ENCODE measurements at regions not wholly inside any gene's neighbourhood (a gene's known extent, or its start where the extent isn't known, plus 50 kb on each side); places are given as distances from the start of the nearest gene placed in this dataset. TPM values are rescaled to one million over a fixed set of nuclear protein-coding genes. Genes with fewer than 3 reads are reported as not detected.

DNA sequence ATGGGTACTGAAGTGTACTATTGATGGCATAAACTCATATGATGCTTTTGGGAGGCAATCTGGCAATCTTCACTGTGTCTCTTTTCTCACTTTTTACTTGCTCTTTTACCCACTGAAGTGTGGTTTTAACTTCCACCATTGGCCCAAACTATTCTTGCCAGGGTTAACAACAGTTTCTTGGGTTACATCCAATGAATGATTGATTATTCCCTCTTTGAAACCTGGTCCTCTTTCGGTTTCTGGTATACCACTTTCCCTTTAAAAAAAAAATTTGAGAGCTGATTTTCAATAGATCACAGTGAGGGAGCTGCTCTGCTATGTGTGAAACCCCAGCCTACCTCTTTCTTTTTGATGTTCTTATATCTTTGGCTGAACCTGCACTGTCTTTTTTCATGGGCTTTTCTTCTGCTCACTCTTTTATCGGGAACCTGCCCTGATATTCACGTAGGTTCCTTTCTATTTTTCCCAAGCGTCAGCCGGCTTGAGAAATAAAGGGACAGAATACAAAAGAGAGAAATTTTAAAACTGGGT is 56.1 kb upstream of the OR4E1 start:
- H3K4me1 ChIP-seq: no peaks in the 10 kb centered on the region

DNA sequence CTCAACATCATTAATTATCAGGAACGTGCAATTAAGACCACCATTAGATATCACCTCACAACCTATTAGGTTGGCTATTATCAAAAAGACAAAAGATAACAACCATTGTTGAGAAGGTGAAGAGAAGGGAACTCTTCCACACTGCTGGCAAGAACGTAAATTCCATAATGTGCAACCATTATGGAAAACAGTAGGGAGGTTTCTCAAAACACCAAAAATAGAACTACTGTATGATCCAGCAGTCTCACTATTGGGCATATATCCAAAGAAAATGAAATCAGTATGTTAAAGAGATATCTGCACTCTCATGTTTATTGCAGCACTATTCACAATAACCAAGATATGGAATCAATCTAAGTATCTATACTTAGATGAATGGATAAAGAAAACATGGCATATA is 51.6 kb upstream of the OR4E1 start:
- Histone ChIP-seq H3K9me3 (no peaks in the 10 kb centered on the region), H3K4me3 (replicated peaks in 1 of 3) (no peak overlapping the region), H3K4me1 (no peaks in the 10 kb centered on the region), H3K27me3 (no peaks in the 10 kb centered on the region), H3K27ac (no peak overlapping the region), H3K36me3 (no peaks in the 10 kb centered on the region)
- WGBS, 2 donors: 69 to 72% methylated on average over 2 of the region's 2 CpGs
- TF ChIP-seq POLR2A (IDR thresholded peaks at IDR 0.05): no peak
- TF ChIP-seq, protein P1, sequence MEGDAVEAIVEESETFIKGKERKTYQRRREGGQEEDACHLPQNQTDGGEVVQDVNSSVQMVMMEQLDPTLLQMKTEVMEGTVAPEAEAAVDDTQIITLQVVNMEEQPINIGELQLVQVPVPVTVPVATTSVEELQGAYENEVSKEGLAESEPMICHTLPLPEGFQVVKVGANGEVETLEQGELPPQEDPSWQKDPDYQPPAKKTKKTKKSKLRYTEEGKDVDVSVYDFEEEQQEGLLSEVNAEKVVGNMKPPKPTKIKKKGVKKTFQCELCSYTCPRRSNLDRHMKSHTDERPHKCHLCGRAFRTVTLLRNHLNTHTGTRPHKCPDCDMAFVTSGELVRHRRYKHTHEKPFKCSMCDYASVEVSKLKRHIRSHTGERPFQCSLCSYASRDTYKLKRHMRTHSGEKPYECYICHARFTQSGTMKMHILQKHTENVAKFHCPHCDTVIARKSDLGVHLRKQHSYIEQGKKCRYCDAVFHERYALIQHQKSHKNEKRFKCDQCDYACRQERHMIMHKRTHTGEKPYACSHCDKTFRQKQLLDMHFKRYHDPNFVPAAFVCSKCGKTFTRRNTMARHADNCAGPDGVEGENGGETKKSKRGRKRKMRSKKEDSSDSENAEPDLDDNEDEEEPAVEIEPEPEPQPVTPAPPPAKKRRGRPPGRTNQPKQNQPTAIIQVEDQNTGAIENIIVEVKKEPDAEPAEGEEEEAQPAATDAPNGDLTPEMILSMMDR (IDR thresholded peaks at IDR 0.05): no peak
- DNase-seq: no peak
- intact Hi-C loops (cut with DNase I): no loop called here

More for the DNA sequence above, 56.1 kb upstream of the OR4E1 start:
- H3K9me3 ChIP-seq: no peaks in the 10 kb centered on the region
- 62 to 75% methylated on average over 5 of the region's 5 CpGs for WGBS, 2 donors
- intact Hi-C loops (cut with DNase I): no loop called here
- no peak overlapping the region for H3K27ac ChIP-seq
- no peaks in the 10 kb centered on the region for H3K36me3 ChIP-seq
- DNase-seq: no peak
- no peak for TF ChIP-seq POLR2A (IDR thresholded peaks at IDR 0.05)
- TF ChIP-seq, protein P1 (IDR thresholded peaks at IDR 0.05): no peak
- H3K4me3 ChIP-seq (replicated peaks in 1 of 3): no peak overlapping the region
- H3K27me3 ChIP-seq: no peaks in the 10 kb centered on the region

GRCh38 chr14:21724090-21724973 is 50.7 kb upstream of the OR4E1 start:
- intact Hi-C loops (cut with DNase I): no loop called here
- no peaks in the 10 kb centered on the region for H3K36me3 ChIP-seq
- TF ChIP-seq POLR2A (IDR thresholded peaks at IDR 0.05): no peak
- TF ChIP-seq, protein P1 (IDR thresholded peaks at IDR 0.05): no peak
- H3K27me3 ChIP-seq: no peaks in the 10 kb centered on the region
- no peak overlapping the region for H3K27ac ChIP-seq
- H3K4me3 ChIP-seq (replicated peaks in 1 of 3): no peak overlapping the region
- no peaks in the 10 kb centered on the region for H3K4me1 ChIP-seq
- DNase-seq: no peak
- H3K9me3 ChIP-seq: no peaks in the 10 kb centered on the region
- 84 to 90% methylated on average over 8 of the region's 8 CpGs for WGBS, 2 donors

DNA sequence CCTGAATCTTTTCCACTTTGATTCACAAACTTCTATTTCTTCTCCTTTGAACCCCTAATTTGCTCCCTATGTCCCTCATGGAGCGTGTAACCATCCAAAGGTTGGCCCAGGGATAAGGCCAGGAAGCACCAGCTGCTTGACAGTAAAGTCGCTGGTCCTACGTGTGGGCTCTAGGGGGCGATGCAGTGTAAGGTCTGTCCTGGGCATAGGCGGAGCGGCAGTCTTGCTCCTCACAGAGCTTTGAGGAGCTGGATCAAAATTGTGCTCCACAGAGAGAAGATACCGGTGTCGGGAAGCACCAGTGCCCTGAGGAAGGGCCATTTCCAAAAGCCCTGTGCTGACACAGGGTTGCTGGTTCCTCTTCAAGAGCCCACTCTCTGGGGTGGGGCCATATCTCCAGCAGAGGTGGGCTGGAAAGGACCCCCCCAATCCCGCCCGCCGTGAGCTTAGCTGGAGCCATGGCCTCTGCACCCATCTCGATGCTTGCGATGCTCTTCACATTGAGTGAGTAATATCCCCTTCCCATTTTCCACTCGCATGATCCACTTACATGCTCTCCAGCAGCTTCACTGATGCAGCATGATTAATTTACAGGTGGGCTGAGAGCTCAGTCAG is 49.9 kb upstream of the OR4E1 start:
- Histone ChIP-seq H3K4me3 (replicated peaks in 1 of 3) (no peak overlapping the region), H3K4me1 (no peaks in the 10 kb centered on the region), H3K27ac (no peak overlapping the region), H3K36me3 (no peaks in the 10 kb centered on the region), H3K9me3 (no peaks in the 10 kb centered on the region), H3K27me3 (no peaks in the 10 kb centered on the region)
- no peak for TF ChIP-seq POLR2A (IDR thresholded peaks at IDR 0.05)
- TF ChIP-seq, protein P1 (IDR thresholded peaks at IDR 0.05): no peak
- 42 to 53% methylated on average over 14 of the region's 14 CpGs for WGBS, 2 donors
- peak in 1 of 2 donors; percentile 5 for DNase-seq
- intact Hi-C loops (cut with DNase I): no loop called here

Small RNA genes lying in the stretch of these regions (small RNA-seq; reads per million reads assigned to genes)
- gene AC245505.1: not detected
- gene TRAJ30: not detected
- not detected for gene TRAJ31
- gene TRAJ32: not detected
- not detected for gene TRAJ33
- not detected for gene TRAJ34
- not detected for gene TRAJ35
- not detected for gene TRAJ36
- not detected for gene TRAJ37
- not detected for gene TRAJ38
- gene TRAJ39: not detected
- gene TRAJ40: not detected
- gene TRAJ41: not detected
- not detected for gene TRAJ42
- gene TRAJ43: not detected
- gene TRAJ44: not detected
- gene TRAJ45: not detected
- gene TRAJ46: not detected
- not detected for gene TRAJ47
- gene TRAJ48: not detected
- gene TRAJ49: not detected
- not detected for gene TRAJ50
- gene TRAJ51: not detected
- gene TRAJ52: not detected
- not detected for gene TRAJ53
- not detected for gene TRAJ54
- gene TRAJ55: not detected
- not detected for gene TRAJ56
- not detected for gene TRAJ57
- not detected for gene TRAJ58
- gene TRAJ59: not detected
- not detected for gene TRAJ60
- not detected for gene TRAJ61
- gene TRAV15: not detected
- not detected for gene TRDD1
- not detected for gene TRDD2
- not detected for gene TRDD3
- gene TRDJ1: not detected
- not detected for gene TRDJ2
- not detected for gene TRDJ3
- not detected for gene TRDJ4
- gene TRDV1: not detected
